Sigmoid colon (tissue), 4 donors: ENCODE measurements at regions not wholly inside any gene's neighbourhood (a gene's known extent, or its start where the extent isn't known, plus 50 kb on each side); places are given as distances from the start of the nearest gene placed in this dataset.

Experiments
- EP300 ChIP-seq, 4 donors: sonication (generic); formaldehyde crosslinking; IDR thresholded peaks; one replicate each; pipeline ENCODE4 v1.6.1; 2017; ENCODE audit warnings: antibody characterized with exemption in 4 of 4
- POLR2A ChIP-seq, 2 donors: fragments of 450-650 bp; IDR thresholded peaks; one replicate each; pipeline ENCODE4 v1.6.1; 2016; ENCODE audit warnings: antibody characterized with exemption in 2 of 2, mild to moderate bottlenecking in 2 of 2, moderate library complexity in 2 of 2
- POLR2AphosphoS5 ChIP-seq, 4 donors: sonication (generic); formaldehyde crosslinking; IDR thresholded peaks; one replicate each; pipeline ENCODE4 v1.6.1; 2017; ENCODE audit warnings: antibody characterized with exemption in 4 of 4
- TF ChIP-seq, protein P1 (sequence below), 4 experiments: fragments of 450-650 bp in 3 of 4; fragments of 200-600 bp in 1 of 4; IDR thresholded peaks; one replicate each; pipeline ENCODE4 v1.5.1; 2016 to 2019; ENCODE audit warnings: antibody characterized with exemption in 4 of 4, mild to moderate bottlenecking in 3 of 4, moderate library complexity in 2 of 4

GRCh38 chr4:38371391-38371851, 292.6 kb upstream of the KLF3 start:
- TF ChIP-seq, protein P1, sequence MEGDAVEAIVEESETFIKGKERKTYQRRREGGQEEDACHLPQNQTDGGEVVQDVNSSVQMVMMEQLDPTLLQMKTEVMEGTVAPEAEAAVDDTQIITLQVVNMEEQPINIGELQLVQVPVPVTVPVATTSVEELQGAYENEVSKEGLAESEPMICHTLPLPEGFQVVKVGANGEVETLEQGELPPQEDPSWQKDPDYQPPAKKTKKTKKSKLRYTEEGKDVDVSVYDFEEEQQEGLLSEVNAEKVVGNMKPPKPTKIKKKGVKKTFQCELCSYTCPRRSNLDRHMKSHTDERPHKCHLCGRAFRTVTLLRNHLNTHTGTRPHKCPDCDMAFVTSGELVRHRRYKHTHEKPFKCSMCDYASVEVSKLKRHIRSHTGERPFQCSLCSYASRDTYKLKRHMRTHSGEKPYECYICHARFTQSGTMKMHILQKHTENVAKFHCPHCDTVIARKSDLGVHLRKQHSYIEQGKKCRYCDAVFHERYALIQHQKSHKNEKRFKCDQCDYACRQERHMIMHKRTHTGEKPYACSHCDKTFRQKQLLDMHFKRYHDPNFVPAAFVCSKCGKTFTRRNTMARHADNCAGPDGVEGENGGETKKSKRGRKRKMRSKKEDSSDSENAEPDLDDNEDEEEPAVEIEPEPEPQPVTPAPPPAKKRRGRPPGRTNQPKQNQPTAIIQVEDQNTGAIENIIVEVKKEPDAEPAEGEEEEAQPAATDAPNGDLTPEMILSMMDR (IDR thresholded peaks at IDR 0.05) = no peak
- TF ChIP-seq POLR2A (IDR thresholded peaks at IDR 0.05) = no peak
- no peak for TF ChIP-seq POLR2AphosphoS5 (IDR thresholded peaks at IDR 0.05)
- no peak for TF ChIP-seq EP300 (IDR thresholded peaks at IDR 0.05)
